ENCODE measurements at regions not wholly inside any gene's neighbourhood (a gene's known extent, or its start where the extent isn't known, plus 50 kb on each side); places are given as distances from the start of the nearest gene placed in this dataset.

- no peak overlapping the region for H3K4me3 ChIP-seq (ENCODE audit: low read depth, low read length)
- no peak for TF ChIP-seq CTCF (IDR thresholded peaks at IDR 0.05; ENCODE audit: borderline replicate concordance, insufficient read depth, low read depth, low read length)
These were observed 657.8 kb downstream of the SORCS1 start for GRCh38 chr10:106506526-106507283.

DNA sequence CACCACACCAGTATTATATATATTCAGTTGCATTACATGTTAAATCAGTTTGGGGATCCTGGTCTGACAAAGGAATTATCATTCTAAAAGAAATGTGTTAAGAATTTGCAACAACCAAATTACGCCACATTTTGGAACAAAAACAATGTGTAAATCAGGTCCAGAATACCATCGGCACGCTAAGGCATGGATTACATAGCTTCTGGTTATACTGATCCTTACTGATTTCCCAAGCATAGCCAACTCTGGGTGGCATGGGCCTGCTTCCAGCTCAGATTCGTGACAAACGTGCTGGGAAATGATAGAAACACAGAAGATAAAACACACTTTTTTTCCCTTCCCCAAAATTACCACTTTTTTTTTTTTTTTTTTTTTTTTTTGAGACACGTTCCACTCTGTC lies 660.0 kb downstream of the SORCS1 start:
- H3K4me3 ChIP-seq (ENCODE audit: low read depth, low read length), result no peak overlapping the region
- TF ChIP-seq CTCF (IDR thresholded peaks at IDR 0.05; ENCODE audit: borderline replicate concordance, insufficient read depth, low read depth, low read length), result no peak

GRCh38 chr10:106502641-106503040 lies 661.9 kb downstream of the SORCS1 start:
- no peak for TF ChIP-seq CTCF (IDR thresholded peaks at IDR 0.05; ENCODE audit: borderline replicate concordance, insufficient read depth, low read depth, low read length)

DNA sequence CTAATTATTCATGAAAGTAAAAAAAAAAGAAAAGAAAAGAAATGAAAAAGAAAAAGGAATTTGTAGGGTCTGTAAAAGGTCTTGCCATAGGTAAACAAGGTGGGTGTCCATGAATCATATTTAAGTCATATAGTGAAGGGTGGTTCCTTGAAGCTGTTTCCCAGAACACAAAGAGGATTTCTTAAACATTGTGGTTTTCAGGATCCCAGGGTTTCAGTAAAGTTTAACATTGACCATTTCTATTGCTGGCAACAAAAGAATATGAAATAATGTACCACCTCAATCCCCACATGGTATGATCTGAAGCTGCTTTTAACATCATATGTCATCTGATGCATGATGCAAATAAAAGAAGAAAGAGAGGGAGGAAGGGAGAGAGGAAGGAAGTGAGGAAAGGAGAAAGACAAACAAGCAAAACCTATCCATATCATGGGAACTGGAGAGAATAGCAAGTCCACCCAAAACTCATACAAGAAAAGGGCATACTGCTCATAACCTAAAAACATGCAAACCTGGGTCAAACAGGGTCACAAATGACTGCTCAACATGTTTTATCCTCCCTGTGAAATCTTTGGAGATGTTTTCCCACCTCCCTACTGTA lies 663.5 kb downstream of the SORCS1 start:
- H3K4me3 ChIP-seq (ENCODE audit: low read depth, low read length), result no peak overlapping the region
- TF ChIP-seq CTCF (IDR thresholded peaks at IDR 0.05; ENCODE audit: borderline replicate concordance, insufficient read depth, low read depth, low read length), result no peak

More at GRCh38 chr10:106502641-106503040, 661.9 kb downstream of the SORCS1 start:
- no peak overlapping the region for H3K4me3 ChIP-seq (ENCODE audit: low read depth, low read length)

DNA sequence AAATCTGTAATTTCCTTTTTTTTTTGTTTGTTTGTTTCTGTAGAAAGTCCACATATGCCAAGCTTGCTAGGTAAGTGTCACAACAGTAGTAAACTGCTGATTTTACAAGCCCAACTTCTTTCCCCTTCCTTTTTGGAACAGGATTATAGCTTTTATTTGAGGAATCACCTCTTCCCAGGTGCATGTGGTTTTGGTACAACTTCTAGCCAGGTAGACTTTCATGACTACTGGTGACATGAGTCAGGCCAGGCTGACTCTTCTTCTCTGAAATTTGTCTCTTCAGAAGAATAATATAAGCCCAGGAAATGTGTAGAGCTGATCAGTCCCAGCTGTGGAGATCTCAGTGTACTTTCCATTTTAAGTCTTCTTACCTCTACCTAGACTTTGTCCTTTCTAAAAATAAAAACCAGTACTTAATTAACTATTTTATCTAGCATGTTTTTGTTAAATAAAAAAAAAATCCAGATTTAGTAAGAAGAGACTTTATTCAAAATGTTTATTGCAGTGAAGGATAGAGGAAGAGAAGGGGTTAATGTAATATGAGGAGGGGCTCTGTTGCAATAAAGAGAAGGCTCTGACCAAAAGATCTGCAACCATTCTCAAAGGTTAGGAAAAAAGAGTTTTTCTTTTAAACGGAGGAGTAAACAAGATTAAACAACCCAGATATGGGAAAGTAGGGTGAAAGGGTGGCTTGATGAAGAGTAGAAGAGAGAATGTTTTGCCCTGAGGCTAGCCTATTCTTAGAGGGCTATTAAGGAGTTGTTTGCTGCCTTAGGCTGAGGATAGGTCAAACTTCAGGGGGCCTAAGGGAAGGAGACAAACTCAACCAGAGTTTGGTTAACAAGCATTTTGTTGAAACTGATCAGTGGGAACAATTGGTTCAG lies 664.2 kb downstream of the SORCS1 start:
- no peak for TF ChIP-seq CTCF (IDR thresholded peaks at IDR 0.05; ENCODE audit: borderline replicate concordance, insufficient read depth, low read depth, low read length)
- no peak overlapping the region for H3K4me3 ChIP-seq (ENCODE audit: low read depth, low read length)

- TF ChIP-seq CTCF (IDR thresholded peaks at IDR 0.05; ENCODE audit: borderline replicate concordance, insufficient read depth, low read depth, low read length), result no peak
- no peak overlapping the region for H3K4me3 ChIP-seq (ENCODE audit: low read depth, low read length)
These were observed 665.1 kb downstream of the SORCS1 start for GRCh38 chr10:106499448-106499847.

All from GM12875 (cell line).